Suprapubic skin (tissue), 4 donors: ENCODE measurements at regions not wholly inside any gene's neighbourhood (a gene's known extent, or its start where the extent isn't known, plus 50 kb on each side); places are given as distances from the start of the nearest gene placed in this dataset.

ENCODE experiments used
- EP300 ChIP-seq: sonication (generic); formaldehyde crosslinking; IDR thresholded peaks from one replicate; pipeline ENCODE4 v1.6.1; 2017; ENCODE audit warnings: antibody characterized with exemption
- POLR2A ChIP-seq, 2 donors: fragments of 450-650 bp; IDR thresholded peaks; one replicate each; pipeline ENCODE4 v1.6.1; 2017; ENCODE audit warnings: antibody characterized with exemption in 2 of 2, mild to moderate bottlenecking in 2 of 2, moderate library complexity in 2 of 2
- POLR2AphosphoS5 ChIP-seq, 3 donors: sonication (generic); formaldehyde crosslinking; IDR thresholded peaks; one replicate each; pipeline ENCODE4 v1.6.1; 2017; ENCODE audit warnings: antibody characterized with exemption in 3 of 3
- TF ChIP-seq, protein P1 (sequence below), 2 donors: fragments of 200-600 bp in 1 of 2; fragments of 450-650 bp in 1 of 2; sonication (generic) in 1 of 2; IDR thresholded peaks; one replicate each; pipeline ENCODE4 v1.5.1; 2016 to 2019; ENCODE audit warnings: antibody characterized with exemption in 2 of 2, mild to moderate bottlenecking in 1 of 2, moderate library complexity in 1 of 2

DNA sequence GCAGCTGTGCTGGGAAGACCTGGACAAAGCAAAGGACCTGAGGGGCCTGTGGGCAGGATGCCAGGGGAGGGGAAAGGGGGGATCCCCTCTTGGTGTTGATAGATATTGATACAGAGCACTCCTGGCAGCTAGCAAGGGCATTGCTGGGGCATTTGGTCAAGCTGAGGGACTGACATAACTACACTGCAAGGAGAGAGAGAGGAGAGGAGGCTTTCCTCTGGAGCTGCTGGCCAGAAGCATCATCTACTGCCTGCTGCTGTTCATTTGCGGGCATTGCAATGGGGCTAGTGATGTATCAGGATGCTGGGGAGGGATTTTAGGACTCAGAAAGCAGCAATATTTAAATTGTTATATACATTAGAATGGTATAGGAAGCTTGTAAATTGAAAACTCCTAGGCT lies 142.0 kb downstream of the ZNF648 start:
- TF ChIP-seq EP300 (no peak), POLR2A (IDR thresholded peaks at IDR 0.05) (no peak), POLR2AphosphoS5 (IDR thresholded peaks at IDR 0.05) (no peak)
- TF ChIP-seq, protein P1, sequence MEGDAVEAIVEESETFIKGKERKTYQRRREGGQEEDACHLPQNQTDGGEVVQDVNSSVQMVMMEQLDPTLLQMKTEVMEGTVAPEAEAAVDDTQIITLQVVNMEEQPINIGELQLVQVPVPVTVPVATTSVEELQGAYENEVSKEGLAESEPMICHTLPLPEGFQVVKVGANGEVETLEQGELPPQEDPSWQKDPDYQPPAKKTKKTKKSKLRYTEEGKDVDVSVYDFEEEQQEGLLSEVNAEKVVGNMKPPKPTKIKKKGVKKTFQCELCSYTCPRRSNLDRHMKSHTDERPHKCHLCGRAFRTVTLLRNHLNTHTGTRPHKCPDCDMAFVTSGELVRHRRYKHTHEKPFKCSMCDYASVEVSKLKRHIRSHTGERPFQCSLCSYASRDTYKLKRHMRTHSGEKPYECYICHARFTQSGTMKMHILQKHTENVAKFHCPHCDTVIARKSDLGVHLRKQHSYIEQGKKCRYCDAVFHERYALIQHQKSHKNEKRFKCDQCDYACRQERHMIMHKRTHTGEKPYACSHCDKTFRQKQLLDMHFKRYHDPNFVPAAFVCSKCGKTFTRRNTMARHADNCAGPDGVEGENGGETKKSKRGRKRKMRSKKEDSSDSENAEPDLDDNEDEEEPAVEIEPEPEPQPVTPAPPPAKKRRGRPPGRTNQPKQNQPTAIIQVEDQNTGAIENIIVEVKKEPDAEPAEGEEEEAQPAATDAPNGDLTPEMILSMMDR (IDR thresholded peaks at IDR 0.05) = no peak
